ENCODE measurements at regions not wholly inside any gene's neighbourhood (a gene's known extent, or its start where the extent isn't known, plus 50 kb on each side); places are given as distances from the start of the nearest gene placed in this dataset.

GRCh38 chr16:26816266-26816665, 250.5 kb upstream of the C16orf82 start:
- no peaks in the 10 kb centered on the region for H3K4me1 ChIP-seq (ENCODE audit: insufficient read depth, low read length, poor library complexity, severe bottlenecking)
- intact Hi-C loops (cut with micrococcal nuclease; ENCODE audit: unreplicated experiment): no loop called here
- H3K4me3 ChIP-seq (ENCODE audit: low read depth, low read length, poor library complexity, severe bottlenecking): no peak overlapping the region
- no peaks in the 10 kb centered on the region for H3K27me3 ChIP-seq (replicated peaks; ENCODE audit: insufficient read depth, low read depth, low read length, poor library complexity)
- BruUV-seq (replicated peaks): no TSS peak
- no peak for DNase-seq (ENCODE audit: low spot score)
- ChIA-PET CTCF (no interaction called here), POLR2A (ENCODE audit: low non-redundant PET) (no interaction called here)
- H3K27ac ChIP-seq (ENCODE audit: low read depth, low read length, poor library complexity, severe bottlenecking): no peak overlapping the region
- H3K9me3 ChIP-seq (ENCODE audit: low read depth, low read length, poor library complexity, severe bottlenecking): peaks cover 5% of the 10 kb centered on the region
- TF ChIP-seq CTCF (conservative IDR thresholded peaks at IDR 0.05; ENCODE audit: low read depth, low read length) (no peak), EZH2 (IDR thresholded peaks at IDR 0.05; ENCODE audit: borderline replicate concordance, low read depth, low read length, poor library complexity, severe bottlenecking) (no peak)
- no peaks in the 10 kb centered on the region for H3K36me3 ChIP-seq (ENCODE audit: insufficient read depth, low read length, poor library complexity, severe bottlenecking)

- intact Hi-C loops (cut with micrococcal nuclease; ENCODE audit: unreplicated experiment): no loop called here
- TF ChIP-seq CTCF (conservative IDR thresholded peaks at IDR 0.05; ENCODE audit: low read depth, low read length) (no peak), EZH2 (IDR thresholded peaks at IDR 0.05; ENCODE audit: borderline replicate concordance, low read depth, low read length, poor library complexity, severe bottlenecking) (no peak)
- POLR2A ChIA-PET (ENCODE audit: low non-redundant PET): no interaction called here
- H3K36me3 ChIP-seq (ENCODE audit: insufficient read depth, low read length, poor library complexity, severe bottlenecking): no peaks in the 10 kb centered on the region
- DNase-seq (ENCODE audit: low spot score): no peak
- CTCF ChIA-PET: no interaction called here
- H3K9me3 ChIP-seq (ENCODE audit: low read depth, low read length, poor library complexity, severe bottlenecking): peaks cover 5% of the 10 kb centered on the region
- BruUV-seq (replicated peaks): no TSS peak
- no peaks in the 10 kb centered on the region for H3K4me1 ChIP-seq (ENCODE audit: insufficient read depth, low read length, poor library complexity, severe bottlenecking)
- no peak overlapping the region for H3K4me3 ChIP-seq (ENCODE audit: low read depth, low read length, poor library complexity, severe bottlenecking)
- no peak overlapping the region for H3K27ac ChIP-seq (ENCODE audit: low read depth, low read length, poor library complexity, severe bottlenecking)
- H3K27me3 ChIP-seq (replicated peaks; ENCODE audit: insufficient read depth, low read depth, low read length, poor library complexity): no peaks in the 10 kb centered on the region
These were observed 249.7 kb upstream of the C16orf82 start for GRCh38 chr16:26816885-26817571.

- ChIA-PET CTCF (no interaction called here), POLR2A (ENCODE audit: low non-redundant PET) (no interaction called here)
- H3K27me3 ChIP-seq (replicated peaks; ENCODE audit: insufficient read depth, low read depth, low read length, poor library complexity): no peaks in the 10 kb centered on the region
- H3K9me3 ChIP-seq (ENCODE audit: low read depth, low read length, poor library complexity, severe bottlenecking): no peaks in the 10 kb centered on the region
- intact Hi-C loops (cut with micrococcal nuclease; ENCODE audit: unreplicated experiment): no loop called here
- TF ChIP-seq EZH2 (IDR thresholded peaks at IDR 0.05; ENCODE audit: borderline replicate concordance, low read depth, low read length, poor library complexity, severe bottlenecking) (no peak), CTCF (conservative IDR thresholded peaks at IDR 0.05; ENCODE audit: low read depth, low read length) (no peak)
- DNase-seq (ENCODE audit: low spot score): no peak
- no peak overlapping the region for H3K4me3 ChIP-seq (ENCODE audit: low read depth, low read length, poor library complexity, severe bottlenecking)
- no TSS peak for BruUV-seq (replicated peaks)
- H3K27ac ChIP-seq (ENCODE audit: low read depth, low read length, poor library complexity, severe bottlenecking): no peak overlapping the region
- no peaks in the 10 kb centered on the region for H3K4me1 ChIP-seq (ENCODE audit: insufficient read depth, low read length, poor library complexity, severe bottlenecking)
- no peaks in the 10 kb centered on the region for H3K36me3 ChIP-seq (ENCODE audit: insufficient read depth, low read length, poor library complexity, severe bottlenecking)
These were observed 248.3 kb upstream of the C16orf82 start for GRCh38 chr16:26818393-26818792.
